ENCODE measurements at regions not wholly inside any gene's neighbourhood (a gene's known extent, or its start where the extent isn't known, plus 50 kb on each side); places are given as distances from the start of the nearest gene placed in this dataset.
A peak's percentile ranks its signal among the peaks of the same experiment; 100 is the strongest.
"Not testable (repeated sequence)": the region's sequence is repeated elsewhere in the genome, so short reads cannot be mapped to it uniquely, and the experiment has no call there.

GRCh38 chr6:120489941-120490340 lies 844.3 kb downstream of the TBC1D32 start:
- ATAC-seq: no peak

GRCh38 chr6:120484146-120484545 lies 850.1 kb downstream of the TBC1D32 start:
- ATAC-seq: no peak

GRCh38 chr6:120478650-120479049 lies 855.6 kb downstream of the TBC1D32 start:
- ATAC-seq: no peak

- no peak for ATAC-seq
These were observed 860.5 kb downstream of the TBC1D32 start for GRCh38 chr6:120473804-120474203.

GRCh38 chr6:120468486-120468885 lies 865.8 kb downstream of the TBC1D32 start:
- no peak for ATAC-seq

- no peak for ATAC-seq
These were observed 882.8 kb downstream of the TBC1D32 start for GRCh38 chr6:120451508-120451907.

GRCh38 chr6:120447605-120448004 lies 886.7 kb downstream of the TBC1D32 start:
- ATAC-seq: no peak

GRCh38 chr6:120432840-120433239 lies 901.4 kb downstream of the TBC1D32 start:
- ATAC-seq: not testable (repeated sequence)

GRCh38 chr6:120431841-120432240 lies 902.4 kb downstream of the TBC1D32 start:
- no peak for ATAC-seq

- no peak for ATAC-seq
These were observed 922.9 kb downstream of the TBC1D32 start for GRCh38 chr6:120411394-120411793.

- no peak for ATAC-seq
These were observed 923.7 kb downstream of the TBC1D32 start for GRCh38 chr6:120410586-120410985.

GRCh38 chr6:120407696-120408095 lies 926.6 kb downstream of the TBC1D32 start:
- no peak for ATAC-seq

GRCh38 chr6:120405947-120406346 lies 928.3 kb downstream of the TBC1D32 start:
- ATAC-seq: no peak

GRCh38 chr6:120395784-120396183 lies 938.5 kb downstream of the TBC1D32 start:
- ATAC-seq: no peak

GRCh38 chr6:120395330-120395729 lies 939.0 kb downstream of the TBC1D32 start:
- ATAC-seq: no peak

GRCh38 chr6:120392941-120393340 lies 941.3 kb downstream of the TBC1D32 start:
- no peak for ATAC-seq

- no peak for ATAC-seq
These were observed 949.6 kb downstream of the TBC1D32 start for GRCh38 chr6:120384671-120385070.

- ATAC-seq: no peak
These were observed 950.6 kb downstream of the TBC1D32 start for GRCh38 chr6:120383681-120384080.

GRCh38 chr6:120378582-120379220 lies 955.6 kb downstream of the TBC1D32 start:
- peak; percentile 35 for ATAC-seq

GRCh38 chr6:120373185-120373584 lies 961.1 kb downstream of the TBC1D32 start:
- no peak for ATAC-seq

- no peak for ATAC-seq
These were observed 970.9 kb downstream of the TBC1D32 start for GRCh38 chr6:120363429-120363828.

GRCh38 chr6:120358535-120358934 lies 975.7 kb downstream of the TBC1D32 start:
- ATAC-seq: not testable (repeated sequence)

- ATAC-seq: no peak
These were observed 976.8 kb downstream of the TBC1D32 start for GRCh38 chr6:120357447-120357846.

GRCh38 chr6:120355822-120356221 lies 978.5 kb downstream of the TBC1D32 start:
- ATAC-seq: no peak

- no peak for ATAC-seq
These were observed 979.7 kb downstream of the TBC1D32 start for GRCh38 chr6:120354452-120355098.

All from esophagus mucosa (tissue), 1 donor.